TTC549 (cell line): ENCODE measurements at regions not wholly inside any gene's neighbourhood (a gene's known extent, or its start where the extent isn't known, plus 50 kb on each side); places are given as distances from the start of the nearest gene placed in this dataset.
"Not testable (repeated sequence)": the region's sequence is repeated elsewhere in the genome, so short reads cannot be mapped to it uniquely, and the experiment has no call there.

ENCODE experiments used
- FAIRE-seq: peaks from 2 replicates; lab custom pipeline; 2012; peaks lifted over from hg19 to GRCh38; lab: Jason Lieb, UNC

GRCh38 chr14:21820631-21821030, 147.0 kb upstream of the OR4E1 start:
- no peak for FAIRE-seq

GRCh38 chr14:21819891-21820290, 146.3 kb upstream of the OR4E1 start:
- FAIRE-seq = not testable (repeated sequence)

DNA sequence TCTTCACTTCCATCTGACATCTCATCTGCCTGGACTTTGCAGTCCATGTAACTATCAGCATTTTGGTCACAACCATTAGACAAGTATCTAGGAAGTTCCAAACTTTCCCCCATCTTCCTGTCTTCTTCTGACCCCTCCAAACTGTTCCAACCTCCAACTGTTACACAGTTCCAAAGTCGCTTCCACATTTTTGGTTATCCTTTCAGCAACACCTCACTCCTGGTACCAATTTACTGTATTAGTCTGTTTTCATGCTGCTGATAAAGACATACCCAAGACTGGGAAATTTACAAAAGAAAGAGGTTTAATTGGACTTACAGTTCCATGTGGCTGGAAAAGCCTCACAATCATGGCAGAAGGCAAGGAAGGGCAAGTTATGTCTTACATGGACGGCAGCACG, 143.4 kb upstream of the OR4E1 start:
- FAIRE-seq = not testable (repeated sequence)

- no peak for FAIRE-seq
These were observed 134.4 kb upstream of the OR4E1 start for GRCh38 chr14:21807975-21808374.

DNA sequence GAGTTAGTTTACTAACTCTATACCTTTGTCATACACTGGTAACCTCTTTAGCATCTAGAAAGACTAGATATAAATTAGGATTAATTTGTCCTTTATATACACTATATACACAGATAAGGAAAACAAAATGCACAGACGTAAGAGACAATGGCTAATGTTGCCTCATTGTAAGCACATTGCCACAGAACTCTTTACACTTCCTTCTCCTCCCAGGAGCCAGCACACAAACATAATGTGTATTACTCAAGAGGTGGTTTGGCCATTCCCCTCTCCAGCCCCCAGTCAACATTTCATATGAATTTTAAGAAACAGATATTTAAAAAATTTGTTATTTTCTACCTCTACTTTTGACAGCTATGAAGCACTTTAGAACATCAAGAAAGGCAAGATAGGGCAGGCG, 131.4 kb upstream of the OR4E1 start:
- FAIRE-seq = no peak

GRCh38 chr14:21802441-21802840, 128.8 kb upstream of the OR4E1 start:
- no peak for FAIRE-seq

GRCh38 chr14:21796916-21797315, 123.3 kb upstream of the OR4E1 start:
- no peak for FAIRE-seq

- no peak for FAIRE-seq
These were observed 121.8 kb upstream of the OR4E1 start for GRCh38 chr14:21795456-21795855.

- FAIRE-seq = no peak
These were observed 118.1 kb upstream of the OR4E1 start for GRCh38 chr14:21791749-21792148.

- not testable (repeated sequence) for FAIRE-seq
These were observed 115.1 kb upstream of the OR4E1 start for GRCh38 chr14:21788687-21789086.

DNA sequence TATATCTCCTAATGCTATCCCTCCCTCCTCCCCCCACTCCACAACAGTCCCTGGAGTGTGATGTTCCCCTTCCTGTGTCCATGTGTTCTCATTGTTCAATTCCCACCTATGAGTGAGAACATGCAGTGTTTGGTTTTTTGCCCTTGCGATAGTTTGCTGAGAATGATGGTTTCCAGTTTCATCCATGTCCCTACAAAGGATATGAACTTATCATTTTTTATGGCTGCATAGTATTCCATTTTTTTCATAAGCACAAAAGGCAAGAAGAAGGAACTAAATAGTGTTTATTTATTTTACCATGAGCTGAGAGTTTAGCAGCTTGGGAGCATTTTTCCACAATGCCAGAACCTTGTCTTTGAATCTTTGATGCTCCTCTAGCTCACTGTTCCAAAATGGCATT, 113.6 kb upstream of the OR4E1 start:
- not testable (repeated sequence) for FAIRE-seq

GRCh38 chr14:21781543-21781942, 107.9 kb upstream of the OR4E1 start:
- FAIRE-seq = no peak

DNA sequence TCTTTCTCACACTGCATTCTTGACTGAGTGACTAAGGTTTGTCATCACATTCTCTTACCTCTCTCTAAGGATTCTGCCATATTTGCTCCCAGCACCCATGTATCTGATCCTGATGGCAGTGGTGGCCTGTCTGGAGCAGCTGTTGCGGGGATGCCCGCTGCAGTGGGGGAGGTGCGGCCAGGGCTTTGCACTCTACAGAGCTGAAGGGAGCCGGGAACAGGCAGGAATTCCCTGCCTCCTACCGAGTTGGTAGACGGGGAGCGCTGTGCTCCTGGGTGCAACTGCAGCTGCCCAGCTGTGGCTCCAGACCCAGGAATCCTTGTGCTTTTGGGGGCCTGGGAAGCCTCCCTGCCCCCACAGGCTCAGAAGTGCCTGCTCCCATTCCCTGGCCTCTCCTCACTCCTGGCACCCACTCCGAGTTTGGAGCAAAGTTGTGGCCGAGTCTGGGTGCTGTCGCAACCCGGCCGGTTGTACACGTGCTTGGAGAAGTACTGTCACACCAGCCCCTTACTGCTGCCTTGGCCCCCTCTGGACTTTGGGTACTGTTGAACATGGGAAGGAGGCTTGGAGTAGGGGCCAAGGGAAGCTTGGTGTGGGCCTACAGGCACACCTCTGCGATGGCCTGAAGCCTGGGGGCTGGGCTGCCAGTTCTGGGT, 106.9 kb upstream of the OR4E1 start:
- no peak for FAIRE-seq

GRCh38 chr14:21771671-21772070, 98.1 kb upstream of the OR4E1 start:
- FAIRE-seq = no peak

GRCh38 chr14:21768875-21769257, 95.2 kb upstream of the OR4E1 start:
- FAIRE-seq = no peak

GRCh38 chr14:21768116-21768874, 94.7 kb upstream of the OR4E1 start:
- no peak for FAIRE-seq

DNA sequence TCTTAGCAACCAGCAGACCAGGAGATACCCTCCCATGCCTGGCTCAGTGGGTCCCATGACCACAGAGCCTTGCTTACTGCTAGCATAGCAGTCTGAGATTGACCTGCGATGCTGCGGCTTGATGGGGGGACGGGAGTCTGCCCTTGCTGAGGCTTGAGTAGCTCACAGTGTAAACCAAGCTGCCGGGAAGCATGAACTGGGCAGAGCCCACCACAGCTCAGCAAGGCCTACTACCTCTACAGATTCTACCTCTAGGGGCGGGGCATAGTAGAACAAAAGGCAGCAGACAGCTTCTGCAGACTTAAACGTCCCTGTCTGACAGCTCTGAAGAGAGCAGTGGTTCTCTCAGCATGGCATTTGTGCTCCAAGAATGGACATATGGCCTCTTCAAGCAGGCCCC, 86.7 kb upstream of the OR4E1 start:
- FAIRE-seq = not testable (repeated sequence)

DNA sequence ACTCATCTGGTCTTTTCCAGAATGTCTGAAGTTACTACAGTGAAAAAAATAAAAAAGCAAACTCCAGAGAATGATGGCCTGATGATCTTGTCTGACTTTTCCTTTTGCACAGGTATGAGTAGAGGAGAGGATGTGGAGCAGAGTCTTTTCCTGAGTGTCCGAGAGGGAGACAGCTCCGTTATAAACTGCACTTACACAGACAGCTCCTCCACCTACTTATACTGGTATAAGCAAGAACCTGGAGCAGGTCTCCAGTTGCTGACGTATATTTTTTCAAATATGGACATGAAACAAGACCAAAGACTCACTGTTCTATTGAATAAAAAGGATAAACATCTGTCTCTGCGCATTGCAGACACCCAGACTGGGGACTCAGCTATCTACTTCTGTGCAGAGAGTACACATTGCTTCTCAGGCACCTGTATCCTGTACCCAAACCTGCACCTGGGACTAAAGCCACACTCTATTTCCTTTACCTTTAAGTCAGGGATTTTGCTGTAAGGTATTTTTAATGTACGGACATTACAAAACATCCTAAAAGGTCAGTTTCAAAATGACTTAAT, 75.8 kb upstream of the OR4E1 start:
- FAIRE-seq = no peak

GRCh38 chr14:21748869-21749303, 75.3 kb upstream of the OR4E1 start:
- peak; percentile 47 for FAIRE-seq

GRCh38 chr14:21735639-21736307, 62.2 kb upstream of the OR4E1 start:
- no peak for FAIRE-seq

DNA sequence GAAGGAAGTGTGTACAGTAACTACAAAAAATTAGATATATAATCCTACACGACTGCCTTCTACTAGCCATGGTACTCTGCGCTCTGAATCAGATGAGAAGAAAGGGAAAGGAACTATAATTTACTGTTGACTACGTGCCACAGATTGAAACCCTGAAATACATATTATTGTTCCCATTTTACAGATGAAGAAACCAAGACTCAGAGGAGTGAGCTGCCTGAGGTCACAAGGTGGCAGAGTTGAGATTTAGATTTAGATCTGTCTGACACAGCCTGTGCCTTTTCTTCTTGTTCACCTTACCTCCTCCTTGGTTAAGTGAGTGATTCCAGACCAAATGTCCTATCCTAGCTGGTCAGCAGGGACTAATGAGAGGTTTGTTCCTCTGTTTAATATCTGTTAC, 61.6 kb upstream of the OR4E1 start:
- no peak for FAIRE-seq

DNA sequence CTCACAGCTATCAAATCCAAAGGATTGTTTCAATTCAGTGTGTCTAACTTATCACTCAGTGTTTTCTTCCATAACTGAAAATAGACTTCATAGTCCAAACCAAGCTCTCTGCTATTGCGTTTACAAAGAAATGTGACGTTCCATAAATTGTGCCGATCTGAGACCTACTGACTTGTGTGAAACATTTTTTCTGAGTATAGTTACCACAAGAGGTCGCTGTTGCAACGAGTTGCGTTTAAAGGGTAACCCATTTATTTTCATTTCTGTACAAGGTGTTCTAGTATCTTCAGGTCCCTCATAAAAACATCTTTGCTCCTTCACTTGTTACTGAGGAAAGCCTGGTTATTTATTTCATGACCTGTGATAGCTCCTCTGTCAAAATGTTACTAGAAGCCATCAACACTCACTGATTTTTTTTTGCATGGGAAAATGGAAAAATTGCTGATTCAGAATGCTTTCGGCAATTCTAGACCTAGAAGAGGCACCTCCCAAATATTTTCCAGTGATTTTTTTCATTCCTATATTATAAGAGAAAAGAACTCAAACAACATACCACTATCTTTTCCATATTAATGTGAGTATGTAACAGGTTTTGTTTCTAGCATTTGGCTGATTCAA, 60.9 kb upstream of the OR4E1 start:
- peak; percentile 81 for FAIRE-seq
